ENCODE measurements at regions not wholly inside any gene's neighbourhood (a gene's known extent, or its start where the extent isn't known, plus 50 kb on each side); places are given as distances from the start of the nearest gene placed in this dataset.

GRCh38 chr5:104177651-104178050 lies 615.1 kb upstream of the NUDT12 start:
- Histone ChIP-seq H3K9ac (ENCODE audit: low read length) (no peak overlapping the region), H3K4me1 (ENCODE audit: control insufficient read depth, insufficient read depth, low read length) (no peaks in the 10 kb centered on the region), H3K27ac (ENCODE audit: low read depth, low read length) (no peak overlapping the region), H3K27me3 (ENCODE audit: control insufficient read depth, insufficient read depth, low read length) (no peaks in the 10 kb centered on the region), H3K4me3 (ENCODE audit: low read depth, low read length) (no peak overlapping the region), H3K9me3 (ENCODE audit: control insufficient read depth, insufficient read depth, low read depth, low read length) (peaks cover 38% of the 10 kb centered on the region), H3K36me3 (ENCODE audit: control insufficient read depth, insufficient read depth, low read length) (no peaks in the 10 kb centered on the region)

GRCh38 chr5:104172976-104173375 lies 610.4 kb upstream of the NUDT12 start:
- no peak overlapping the region for H3K9ac ChIP-seq (ENCODE audit: low read length)
- no peaks in the 10 kb centered on the region for H3K36me3 ChIP-seq (ENCODE audit: control insufficient read depth, insufficient read depth, low read length)
- no peaks in the 10 kb centered on the region for H3K27me3 ChIP-seq (ENCODE audit: control insufficient read depth, insufficient read depth, low read length)
- no peaks in the 10 kb centered on the region for H3K9me3 ChIP-seq (ENCODE audit: control insufficient read depth, insufficient read depth, low read depth, low read length)
- H3K27ac ChIP-seq (ENCODE audit: low read depth, low read length) = no peak overlapping the region
- no peak overlapping the region for H3K4me3 ChIP-seq (ENCODE audit: low read depth, low read length)
- no peaks in the 10 kb centered on the region for H3K4me1 ChIP-seq (ENCODE audit: control insufficient read depth, insufficient read depth, low read length)

DNA sequence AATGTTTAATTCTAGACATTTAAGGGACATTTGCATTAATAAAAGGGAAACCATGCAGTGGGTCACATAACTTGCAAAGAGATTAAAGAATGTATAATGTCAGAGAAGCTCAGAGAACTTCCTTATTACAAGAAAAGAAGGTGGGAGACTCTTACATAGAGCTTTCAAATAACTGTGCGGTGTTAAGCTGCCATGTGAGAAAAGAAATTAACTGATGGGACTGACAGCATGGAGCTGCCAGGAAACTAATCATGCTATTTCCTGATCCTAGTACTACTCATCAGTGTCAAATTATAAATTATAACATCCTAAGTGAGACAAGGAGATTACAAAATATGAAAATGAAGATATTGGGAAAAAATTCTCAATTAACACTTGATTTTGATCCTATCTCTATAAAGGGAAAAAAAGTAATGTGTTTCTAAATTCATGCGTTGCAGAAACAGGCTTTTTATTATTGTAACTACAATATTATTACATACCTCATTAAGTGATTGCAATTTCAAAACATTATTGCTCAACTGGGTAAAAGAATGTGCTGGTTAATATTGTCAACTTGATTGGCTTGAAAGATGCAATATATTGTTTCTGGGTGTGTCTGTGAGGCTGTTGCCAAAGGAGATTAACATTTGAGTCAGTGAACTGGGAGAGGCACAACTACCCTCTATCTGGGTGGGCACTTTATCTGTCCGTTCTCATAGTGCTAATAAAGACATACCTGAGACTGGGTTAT lies 609.5 kb upstream of the NUDT12 start:
- no peaks in the 10 kb centered on the region for H3K36me3 ChIP-seq (ENCODE audit: control insufficient read depth, insufficient read depth, low read length)
- no peak overlapping the region for H3K9ac ChIP-seq (ENCODE audit: low read length)
- H3K27ac ChIP-seq (ENCODE audit: low read depth, low read length) = no peak overlapping the region
- H3K4me1 ChIP-seq (ENCODE audit: control insufficient read depth, insufficient read depth, low read length) = no peaks in the 10 kb centered on the region
- H3K27me3 ChIP-seq (ENCODE audit: control insufficient read depth, insufficient read depth, low read length) = no peaks in the 10 kb centered on the region
- no peaks in the 10 kb centered on the region for H3K9me3 ChIP-seq (ENCODE audit: control insufficient read depth, insufficient read depth, low read depth, low read length)
- no peak overlapping the region for H3K4me3 ChIP-seq (ENCODE audit: low read depth, low read length)

- no peaks in the 10 kb centered on the region for H3K4me1 ChIP-seq (ENCODE audit: control insufficient read depth, insufficient read depth, low read length)
- H3K27me3 ChIP-seq (ENCODE audit: control insufficient read depth, insufficient read depth, low read length) = no peaks in the 10 kb centered on the region
- no peak overlapping the region for H3K9ac ChIP-seq (ENCODE audit: low read length)
- H3K36me3 ChIP-seq (ENCODE audit: control insufficient read depth, insufficient read depth, low read length) = no peaks in the 10 kb centered on the region
- H3K27ac ChIP-seq (ENCODE audit: low read depth, low read length) = no peak overlapping the region
- H3K4me3 ChIP-seq (ENCODE audit: low read depth, low read length) = no peak overlapping the region
- H3K9me3 ChIP-seq (ENCODE audit: control insufficient read depth, insufficient read depth, low read depth, low read length) = no peaks in the 10 kb centered on the region
Measured at GRCh38 chr5:104170926-104171325, 608.3 kb upstream of the NUDT12 start.

- H3K9me3 ChIP-seq (ENCODE audit: control insufficient read depth, insufficient read depth, low read depth, low read length) = no peaks in the 10 kb centered on the region
- H3K4me1 ChIP-seq (ENCODE audit: control insufficient read depth, insufficient read depth, low read length) = no peaks in the 10 kb centered on the region
- H3K4me3 ChIP-seq (ENCODE audit: low read depth, low read length) = no peak overlapping the region
- H3K9ac ChIP-seq (ENCODE audit: low read length) = no peak overlapping the region
- H3K36me3 ChIP-seq (ENCODE audit: control insufficient read depth, insufficient read depth, low read length) = no peaks in the 10 kb centered on the region
- H3K27me3 ChIP-seq (ENCODE audit: control insufficient read depth, insufficient read depth, low read length) = no peaks in the 10 kb centered on the region
- H3K27ac ChIP-seq (ENCODE audit: low read depth, low read length) = no peak overlapping the region
Measured at GRCh38 chr5:104146652-104147051, 584.1 kb upstream of the NUDT12 start.

GRCh38 chr5:104139840-104140239 lies 577.3 kb upstream of the NUDT12 start:
- Histone ChIP-seq H3K4me3 (ENCODE audit: low read depth, low read length) (no peak overlapping the region), H3K4me1 (ENCODE audit: control insufficient read depth, insufficient read depth, low read length) (no peaks in the 10 kb centered on the region), H3K9me3 (ENCODE audit: control insufficient read depth, insufficient read depth, low read depth, low read length) (no peaks in the 10 kb centered on the region), H3K9ac (ENCODE audit: low read length) (no peak overlapping the region), H3K27ac (ENCODE audit: low read depth, low read length) (no peak overlapping the region), H3K36me3 (ENCODE audit: control insufficient read depth, insufficient read depth, low read length) (no peaks in the 10 kb centered on the region), H3K27me3 (ENCODE audit: control insufficient read depth, insufficient read depth, low read length) (no peaks in the 10 kb centered on the region)

DNA sequence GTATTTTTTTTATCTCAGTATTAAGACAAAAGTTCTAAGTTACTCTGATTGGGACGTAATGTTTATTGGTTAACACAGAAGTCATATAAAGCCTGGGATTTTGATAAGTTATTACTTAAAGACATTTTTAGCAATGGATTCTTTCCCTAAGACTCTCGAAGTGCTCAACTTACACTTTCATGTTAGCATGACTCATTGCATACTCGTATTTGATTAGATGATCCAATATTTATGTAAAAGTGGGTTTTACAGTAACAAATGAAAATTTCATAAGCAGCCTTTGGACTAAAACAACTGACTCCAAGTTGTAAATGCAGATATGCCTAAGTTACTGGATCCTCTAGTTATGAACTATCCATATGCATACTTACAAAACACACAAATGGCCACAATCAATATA lies 567.7 kb upstream of the NUDT12 start:
- Histone ChIP-seq H3K9ac (ENCODE audit: low read length) (no peak overlapping the region), H3K4me3 (ENCODE audit: low read depth, low read length) (no peak overlapping the region), H3K27ac (ENCODE audit: low read depth, low read length) (no peak overlapping the region), H3K9me3 (ENCODE audit: control insufficient read depth, insufficient read depth, low read depth, low read length) (peaks cover 15% of the 10 kb centered on the region), H3K27me3 (ENCODE audit: control insufficient read depth, insufficient read depth, low read length) (no peaks in the 10 kb centered on the region), H3K36me3 (ENCODE audit: control insufficient read depth, insufficient read depth, low read length) (no peaks in the 10 kb centered on the region), H3K4me1 (ENCODE audit: control insufficient read depth, insufficient read depth, low read length) (no peaks in the 10 kb centered on the region)

DNA sequence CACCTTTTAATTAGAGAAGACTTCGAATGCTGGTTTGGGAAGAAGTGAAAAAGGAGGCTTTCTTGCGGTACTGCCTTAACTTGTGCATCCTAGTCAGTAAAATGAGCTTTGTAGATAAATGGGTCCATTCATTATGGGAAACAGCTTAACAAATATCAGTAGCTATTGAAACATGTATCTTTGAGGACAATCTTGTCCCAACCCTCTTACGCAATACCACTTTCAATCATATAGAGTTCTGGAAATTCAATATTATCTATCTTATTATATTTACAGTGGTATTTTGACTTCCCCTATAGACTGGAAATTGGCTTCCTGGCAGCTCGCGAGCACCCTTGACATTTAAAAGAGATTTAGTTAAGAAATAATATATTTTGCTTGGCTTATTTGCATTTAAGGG lies 565.8 kb upstream of the NUDT12 start:
- H3K36me3 ChIP-seq (ENCODE audit: control insufficient read depth, insufficient read depth, low read length) = no peaks in the 10 kb centered on the region
- H3K9me3 ChIP-seq (ENCODE audit: control insufficient read depth, insufficient read depth, low read depth, low read length) = peaks cover 4% of the 10 kb centered on the region
- no peak overlapping the region for H3K4me3 ChIP-seq (ENCODE audit: low read depth, low read length)
- no peak overlapping the region for H3K27ac ChIP-seq (ENCODE audit: low read depth, low read length)
- H3K9ac ChIP-seq (ENCODE audit: low read length) = no peak overlapping the region
- no peaks in the 10 kb centered on the region for H3K4me1 ChIP-seq (ENCODE audit: control insufficient read depth, insufficient read depth, low read length)
- no peaks in the 10 kb centered on the region for H3K27me3 ChIP-seq (ENCODE audit: control insufficient read depth, insufficient read depth, low read length)

GRCh38 chr5:104126980-104127379 lies 564.4 kb upstream of the NUDT12 start:
- Histone ChIP-seq H3K9me3 (ENCODE audit: control insufficient read depth, insufficient read depth, low read depth, low read length) (no peaks in the 10 kb centered on the region), H3K36me3 (ENCODE audit: control insufficient read depth, insufficient read depth, low read length) (no peaks in the 10 kb centered on the region), H3K27ac (ENCODE audit: low read depth, low read length) (no peak overlapping the region), H3K4me1 (ENCODE audit: control insufficient read depth, insufficient read depth, low read length) (no peaks in the 10 kb centered on the region), H3K27me3 (ENCODE audit: control insufficient read depth, insufficient read depth, low read length) (no peaks in the 10 kb centered on the region), H3K9ac (ENCODE audit: low read length) (no peak overlapping the region), H3K4me3 (ENCODE audit: low read depth, low read length) (no peak overlapping the region)

DNA sequence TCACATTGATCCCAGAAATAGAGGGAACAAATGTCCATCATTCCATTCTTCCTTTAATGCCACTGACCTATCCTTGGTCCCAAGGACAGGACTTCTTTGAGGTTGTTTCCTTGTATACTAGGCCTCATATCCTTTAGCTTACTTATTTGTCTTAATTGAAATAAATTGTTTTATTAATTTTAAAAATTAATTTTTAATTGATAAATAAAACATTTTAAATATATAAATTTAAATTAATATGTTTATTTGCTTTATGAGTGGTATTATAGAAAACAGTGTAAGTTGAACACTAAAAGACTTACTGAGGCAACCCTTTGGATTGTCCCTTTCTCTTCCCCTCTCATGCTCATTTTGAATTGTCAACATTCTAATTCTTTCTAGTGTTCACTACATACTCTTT lies 556.9 kb upstream of the NUDT12 start:
- Histone ChIP-seq H3K9me3 (ENCODE audit: control insufficient read depth, insufficient read depth, low read depth, low read length) (no peaks in the 10 kb centered on the region), H3K27ac (ENCODE audit: low read depth, low read length) (no peak overlapping the region), H3K4me1 (ENCODE audit: control insufficient read depth, insufficient read depth, low read length) (no peaks in the 10 kb centered on the region), H3K36me3 (ENCODE audit: control insufficient read depth, insufficient read depth, low read length) (no peaks in the 10 kb centered on the region), H3K4me3 (ENCODE audit: low read depth, low read length) (no peak overlapping the region), H3K9ac (ENCODE audit: low read length) (no peak overlapping the region), H3K27me3 (ENCODE audit: control insufficient read depth, insufficient read depth, low read length) (no peaks in the 10 kb centered on the region)

DNA sequence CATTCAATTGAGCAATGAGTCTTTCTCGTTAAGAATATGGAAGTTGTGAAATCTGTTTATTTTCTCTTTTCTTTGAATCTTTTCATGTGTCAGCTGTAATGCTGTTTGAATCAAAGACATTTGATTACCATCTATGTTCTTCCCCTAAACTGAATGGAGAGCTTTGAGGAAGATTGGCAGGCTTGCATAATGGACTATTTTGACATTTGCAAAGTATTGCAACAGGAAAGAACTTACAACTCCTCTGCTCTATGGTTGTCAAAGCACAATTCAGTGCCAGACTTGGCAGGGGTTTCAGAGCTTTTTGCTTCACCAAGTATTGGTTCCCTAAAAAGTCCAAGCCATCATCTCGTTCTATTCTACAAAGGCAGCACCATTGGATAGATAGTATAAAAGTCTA lies 549.0 kb upstream of the NUDT12 start:
- H3K4me1 ChIP-seq (ENCODE audit: control insufficient read depth, insufficient read depth, low read length) = no peaks in the 10 kb centered on the region
- no peak overlapping the region for H3K9ac ChIP-seq (ENCODE audit: low read length)
- H3K27me3 ChIP-seq (ENCODE audit: control insufficient read depth, insufficient read depth, low read length) = no peaks in the 10 kb centered on the region
- no peaks in the 10 kb centered on the region for H3K9me3 ChIP-seq (ENCODE audit: control insufficient read depth, insufficient read depth, low read depth, low read length)
- no peaks in the 10 kb centered on the region for H3K36me3 ChIP-seq (ENCODE audit: control insufficient read depth, insufficient read depth, low read length)
- no peak overlapping the region for H3K27ac ChIP-seq (ENCODE audit: low read depth, low read length)
- no peak overlapping the region for H3K4me3 ChIP-seq (ENCODE audit: low read depth, low read length)

Data from HUES6 (cell line).